ENCODE measurements at regions not wholly inside any gene's neighbourhood (a gene's known extent, or its start where the extent isn't known, plus 50 kb on each side); places are given as distances from the start of the nearest gene placed in this dataset.

DNA sequence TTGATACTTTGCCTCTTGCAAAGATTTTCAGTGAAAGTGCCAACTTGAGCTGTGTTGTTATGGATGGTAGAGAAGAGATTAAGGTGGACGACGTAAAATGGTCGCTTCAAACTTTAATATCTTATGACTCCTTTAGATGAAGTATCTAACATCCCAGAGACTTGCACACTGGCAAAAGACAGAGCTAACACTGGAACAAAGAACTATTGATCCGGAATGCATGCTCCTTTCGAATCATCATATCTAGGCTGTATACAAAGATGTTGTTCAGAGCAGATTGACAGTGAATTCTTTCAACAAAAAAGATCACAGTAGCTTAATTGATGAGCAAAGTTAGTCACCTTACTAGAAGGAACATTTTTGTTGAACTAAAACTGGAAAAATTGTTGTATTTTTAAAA lies 592.7 kb downstream of the NXPH1 start:
- no peak for DNase-seq
- intact Hi-C loops (cut with DNase I; ENCODE audit: low total_unique reads), result no loop called here
- Histone ChIP-seq H3K9me3 (no peaks in the 10 kb centered on the region), H3K4me3 (no peak overlapping the region), H3K36me3 (no peaks in the 10 kb centered on the region), H3K27me3 (no peaks in the 10 kb centered on the region), H3K4me1 (no peaks in the 10 kb centered on the region), H3K27ac (no peak overlapping the region)
- TF ChIP-seq, protein P1, sequence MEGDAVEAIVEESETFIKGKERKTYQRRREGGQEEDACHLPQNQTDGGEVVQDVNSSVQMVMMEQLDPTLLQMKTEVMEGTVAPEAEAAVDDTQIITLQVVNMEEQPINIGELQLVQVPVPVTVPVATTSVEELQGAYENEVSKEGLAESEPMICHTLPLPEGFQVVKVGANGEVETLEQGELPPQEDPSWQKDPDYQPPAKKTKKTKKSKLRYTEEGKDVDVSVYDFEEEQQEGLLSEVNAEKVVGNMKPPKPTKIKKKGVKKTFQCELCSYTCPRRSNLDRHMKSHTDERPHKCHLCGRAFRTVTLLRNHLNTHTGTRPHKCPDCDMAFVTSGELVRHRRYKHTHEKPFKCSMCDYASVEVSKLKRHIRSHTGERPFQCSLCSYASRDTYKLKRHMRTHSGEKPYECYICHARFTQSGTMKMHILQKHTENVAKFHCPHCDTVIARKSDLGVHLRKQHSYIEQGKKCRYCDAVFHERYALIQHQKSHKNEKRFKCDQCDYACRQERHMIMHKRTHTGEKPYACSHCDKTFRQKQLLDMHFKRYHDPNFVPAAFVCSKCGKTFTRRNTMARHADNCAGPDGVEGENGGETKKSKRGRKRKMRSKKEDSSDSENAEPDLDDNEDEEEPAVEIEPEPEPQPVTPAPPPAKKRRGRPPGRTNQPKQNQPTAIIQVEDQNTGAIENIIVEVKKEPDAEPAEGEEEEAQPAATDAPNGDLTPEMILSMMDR (IDR thresholded peaks at IDR 0.05), result no peak

DNA sequence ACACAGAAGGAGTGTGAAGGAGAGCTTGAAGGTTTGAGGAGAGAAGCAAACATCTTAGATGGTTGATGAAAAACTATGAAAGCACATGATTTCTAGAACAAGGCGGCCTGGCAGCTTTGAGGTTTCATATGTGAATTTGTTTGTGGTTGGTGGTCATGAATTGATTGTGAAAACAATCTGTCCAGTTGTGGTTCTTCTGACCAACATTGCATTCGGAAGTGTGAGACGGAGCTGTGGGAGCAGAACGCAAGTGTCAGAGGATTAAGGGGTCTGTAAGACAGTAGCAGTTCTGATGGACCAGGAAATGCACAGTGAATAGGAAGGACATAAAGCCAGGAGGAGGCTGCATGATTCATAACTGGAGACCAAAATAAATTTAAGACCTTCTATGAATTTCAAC lies 594.6 kb downstream of the NXPH1 start:
- intact Hi-C loops (cut with DNase I; ENCODE audit: low total_unique reads), result no loop called here

DNA sequence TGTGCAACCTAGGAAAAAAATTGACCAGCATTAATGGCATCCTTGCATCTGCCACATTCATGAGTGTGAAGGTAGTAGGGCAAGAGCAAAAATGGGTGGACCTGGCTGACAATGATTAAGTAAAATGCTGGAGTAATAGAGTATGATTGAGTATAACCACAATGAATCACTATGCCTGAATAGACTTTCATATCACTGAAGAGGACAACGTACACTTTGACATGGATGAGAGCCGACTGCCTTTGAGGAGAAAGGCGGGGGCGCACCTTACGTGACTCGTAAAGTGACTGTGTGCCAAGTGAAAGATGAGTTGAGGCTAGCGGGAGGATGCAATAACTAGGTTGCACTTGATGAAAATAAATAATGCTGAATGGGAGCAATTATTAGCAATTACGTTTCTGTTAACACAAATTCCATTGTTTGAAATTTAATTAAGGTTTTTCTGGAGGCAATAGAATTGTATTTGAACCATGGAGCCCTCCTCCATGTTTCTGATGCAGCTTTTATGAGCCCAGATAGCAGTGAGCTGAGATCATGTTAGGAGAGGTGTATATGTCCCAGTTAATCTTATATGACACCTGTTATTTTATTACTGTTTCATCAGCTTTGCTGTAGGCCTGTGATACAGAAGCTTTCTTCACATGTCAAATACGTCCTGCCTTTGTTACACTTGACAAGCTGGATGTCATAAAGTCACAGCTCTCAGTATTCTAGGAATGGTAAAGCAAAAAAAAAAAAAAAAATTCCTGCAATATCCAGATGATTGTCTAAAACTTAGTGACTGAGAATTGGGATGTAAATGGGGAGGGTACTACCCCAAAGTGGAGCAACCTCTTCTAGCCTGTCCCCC lies 596.5 kb downstream of the NXPH1 start:
- no peak for DNase-seq
- H3K4me3 ChIP-seq, result no peak overlapping the region
- no peaks in the 10 kb centered on the region for H3K4me1 ChIP-seq
- TF ChIP-seq, protein P1 (IDR thresholded peaks at IDR 0.05), result no peak
- no peak overlapping the region for H3K27ac ChIP-seq
- no peaks in the 10 kb centered on the region for H3K27me3 ChIP-seq
- H3K36me3 ChIP-seq, result no peaks in the 10 kb centered on the region
- intact Hi-C loops (cut with DNase I; ENCODE audit: low total_unique reads), result no loop called here
- no peaks in the 10 kb centered on the region for H3K9me3 ChIP-seq

More for the DNA sequence above, 594.6 kb downstream of the NXPH1 start:
- DNase-seq, result no peak
- Histone ChIP-seq H3K4me3 (no peak overlapping the region), H3K9me3 (no peaks in the 10 kb centered on the region), H3K36me3 (no peaks in the 10 kb centered on the region), H3K4me1 (no peaks in the 10 kb centered on the region), H3K27ac (no peak overlapping the region), H3K27me3 (no peaks in the 10 kb centered on the region)
- TF ChIP-seq, protein P1 (IDR thresholded peaks at IDR 0.05), result no peak

DNA sequence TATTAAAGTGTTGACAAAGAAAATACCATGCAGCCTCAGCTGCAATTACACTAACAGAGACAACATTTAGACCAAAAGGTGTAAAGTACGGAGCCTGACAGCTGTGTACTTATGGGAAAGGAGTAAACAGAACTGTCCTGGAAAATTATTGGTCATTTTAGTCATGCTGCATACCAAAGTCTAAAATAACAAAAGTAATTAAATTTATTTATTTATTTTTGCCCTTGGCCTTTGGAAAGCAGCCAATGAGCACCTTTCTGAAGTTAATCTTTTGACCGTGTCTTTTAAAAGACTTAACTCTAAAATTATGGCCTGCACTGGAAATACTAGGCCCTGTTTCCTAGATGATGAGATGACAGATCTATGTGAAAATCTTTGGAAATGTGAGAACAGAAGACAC lies 597.6 kb downstream of the NXPH1 start:
- H3K4me1 ChIP-seq, result no peaks in the 10 kb centered on the region

DNA sequence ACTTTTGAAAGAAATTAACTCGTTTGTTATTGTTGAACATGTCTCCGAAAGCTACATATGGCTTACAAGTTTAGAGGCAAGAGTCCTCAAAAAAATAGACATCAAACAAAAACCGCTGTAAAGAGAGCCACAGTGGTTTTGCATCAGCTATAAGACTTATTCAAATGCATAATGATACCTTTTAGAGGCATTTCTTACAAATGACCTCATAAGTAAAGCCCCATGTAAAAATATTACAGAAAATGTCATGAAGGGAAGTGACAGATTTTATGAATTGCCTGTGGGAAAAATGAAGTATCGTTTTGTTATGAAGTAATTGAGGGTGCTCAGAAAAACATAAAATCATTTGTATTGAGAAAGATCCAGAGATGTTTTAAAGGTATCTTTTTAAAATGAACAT lies 598.0 kb downstream of the NXPH1 start:
- H3K4me3 ChIP-seq, result no peak overlapping the region

More for the DNA sequence above, 597.6 kb downstream of the NXPH1 start:
- no peaks in the 10 kb centered on the region for H3K9me3 ChIP-seq
- no peak for DNase-seq
- H3K36me3 ChIP-seq, result no peaks in the 10 kb centered on the region
- intact Hi-C loops (cut with DNase I; ENCODE audit: low total_unique reads), result no loop called here
- H3K4me3 ChIP-seq, result no peak overlapping the region
- no peak overlapping the region for H3K27ac ChIP-seq
- H3K27me3 ChIP-seq, result no peaks in the 10 kb centered on the region
- TF ChIP-seq, protein P1 (IDR thresholded peaks at IDR 0.05), result no peak

More for the DNA sequence above, 598.0 kb downstream of the NXPH1 start:
- Histone ChIP-seq H3K9me3 (no peaks in the 10 kb centered on the region), H3K36me3 (no peaks in the 10 kb centered on the region), H3K27ac (no peak overlapping the region), H3K27me3 (no peaks in the 10 kb centered on the region), H3K4me1 (no peaks in the 10 kb centered on the region)
- TF ChIP-seq, protein P1 (IDR thresholded peaks at IDR 0.05), result no peak
- intact Hi-C loops (cut with DNase I; ENCODE audit: low total_unique reads), result no loop called here
- DNase-seq, result no peak

Measured in tibial artery (tissue), 4 donors.